HCT116 (cell line): ENCODE measurements at regions not wholly inside any gene's neighbourhood (a gene's known extent, or its start where the extent isn't known, plus 50 kb on each side); places are given as distances from the start of the nearest gene placed in this dataset.
A peak's percentile ranks its signal among the peaks of the same experiment; 100 is the strongest.
"Not testable (repeated sequence)": the region's sequence is repeated elsewhere in the genome, so short reads cannot be mapped to it uniquely, and the experiment has no call there.

ENCODE experiments used
- ATAC-seq: fragments of 200-7000 bp; cut with Tn5 transposase; 2 replicates; pipeline ENCODE4 v1.9.1; 2020; ENCODE audit warnings: mild to moderate bottlenecking, moderate library complexity
- BruUV-seq: library from RNA; stranded (reverse); fragments of 400-500 nt; replicated peaks from 2 replicates; lab custom pipeline; 2021; lab: Mats Ljungman, UMichigan
- CTCF ChIA-PET: fragments of 300-600 bp; sonication (Branson Sonifier 250); formaldehyde crosslinking; loops from one replicate; lab custom pipeline; 2021; ENCODE audit warnings: antibody characterized with exemption; lab: Charles Lee
- POLR2A ChIA-PET: fragments of 300-600, 350-600 bp; sonication (Branson Sonifier 250); formaldehyde crosslinking; loops from one replicate; lab custom pipeline; 2021; ENCODE audit warnings: antibody characterized with exemption; lab: Charles Lee
- RAD21 ChIA-PET, 2 experiments: fragments of 300-600 bp; sonication (Branson Sonifier 250); formaldehyde crosslinking; loops; one replicate each; lab custom pipeline; 2023; ENCODE audit warnings: low total read pairs in 2 of 2; ENCODE audit not compliant: uncharacterized antibody in 2 of 2, unreplicated experiment in 2 of 2, low non-redundant PET in 1 of 2; lab: Charles Lee
- DNase-seq: peaks from one replicate; pipeline ENCODE4 v3.0.0-alpha.2; 2010; ENCODE audit warnings: low read depth, low spot score
- H2AFZ ChIP-seq: fragments of 200-600 bp; shearing (Covaris generic), sonication (generic); 2 replicates; pipeline ENCODE4 v1.6.1; 2017; ENCODE audit warnings: low read depth, mixed run types, mixed read lengths, antibody characterized with exemption, low read length; ENCODE audit not compliant: poor library complexity, severe bottlenecking
- H3K27ac ChIP-seq: 2 replicates; pipeline ENCODE4 v1.5.1; 2012; ENCODE audit warnings: low read depth, low read length
- H3K27me3 ChIP-seq: fragments of 200-600 bp; sonication (generic); 2 replicates; pipeline ENCODE4 v1.6.1; 2016; ENCODE audit warnings: mixed run types, low read length, mixed read lengths; ENCODE audit not compliant: insufficient read depth
- H3K36me3 ChIP-seq, 2 experiments: fragments of 200-500 bp in 1 of 2; fragments of 200-600 bp in 1 of 2; sonication (Bioruptor generic) in 1 of 2; sonication (generic) in 1 of 2; 2 replicates each; pipeline versions ENCODE4 v1.5.1 to v1.6.1; 2014 to 2016; ENCODE audit warnings: low read length in 2 of 2, inconsistent platforms in 1 of 2, mixed read lengths in 1 of 2, mixed run types in 1 of 2; ENCODE audit not compliant: insufficient read depth in 2 of 2, control insufficient read depth in 1 of 2
- H3K4me1 ChIP-seq, 2 experiments: fragments of 200-600 bp in 1 of 2; sonication (generic) in 1 of 2; 2 replicates each; pipeline versions ENCODE4 v1.5.1 to v1.6.1; 2012 to 2017; ENCODE audit warnings: low read length in 2 of 2, inconsistent platforms in 1 of 2, mild to moderate bottlenecking in 1 of 2, mixed read lengths in 1 of 2, mixed run types in 1 of 2, moderate library complexity in 1 of 2; ENCODE audit not compliant: insufficient read depth in 2 of 2, control insufficient read depth in 1 of 2
- H3K4me2 ChIP-seq: fragments of 200-600 bp; sonication (generic); 2 replicates; pipeline ENCODE4 v1.6.1; 2017; ENCODE audit warnings: mixed run types, low read length, mixed read lengths
- H3K4me3 ChIP-seq, 2 experiments: fragments of 200-600 bp in 1 of 2; sonication (generic) in 1 of 2; replicated peaks in 1 of 2; 2 replicates each; pipeline ENCODE4 v1.5.1; 2011 to 2016; ENCODE audit warnings: low read length in 2 of 2, control low read depth in 1 of 2, low read depth in 1 of 2, mild to moderate bottlenecking in 1 of 2, mixed read lengths in 1 of 2, mixed run types in 1 of 2
- H3K79me2 ChIP-seq: fragments of 200-600 bp; sonication (generic); 2 replicates; pipeline ENCODE4 v1.6.1; 2017; ENCODE audit warnings: mild to moderate bottlenecking, mixed run types, low read length, moderate library complexity, mixed read lengths; ENCODE audit not compliant: insufficient read depth
- H3K9ac ChIP-seq: fragments of 200-600 bp; sonication (generic); 2 replicates; pipeline ENCODE4 v1.6.1; 2016; ENCODE audit warnings: low read length, mixed read lengths
- H3K9me2 ChIP-seq: fragments of 200-600 bp; sonication (generic), shearing (Covaris generic); 2 replicates; pipeline ENCODE4 v1.6.1; 2017; ENCODE audit warnings: mixed run types, mild to moderate bottlenecking, moderate library complexity; ENCODE audit not compliant: insufficient read depth
- H3K9me3 ChIP-seq, 2 experiments: fragments of 200-500 bp in 1 of 2; fragments of 200-600 bp in 1 of 2; sonication (Bioruptor generic) in 1 of 2; sonication (generic) in 1 of 2; 2 replicates each; pipeline ENCODE4 v1.6.1; 2014 to 2017; ENCODE audit warnings: low read length in 2 of 2, mixed read lengths in 2 of 2, inconsistent platforms in 1 of 2, low read depth in 1 of 2, mild to moderate bottlenecking in 1 of 2, mixed run types in 1 of 2, moderate library complexity in 1 of 2; ENCODE audit not compliant: control insufficient read depth in 1 of 2, insufficient read depth in 1 of 2
- H4K20me1 ChIP-seq: fragments of 200-600 bp; sonication (generic), shearing (Covaris generic); 2 replicates; pipeline ENCODE4 v1.6.1; 2017; ENCODE audit warnings: mixed run types, mild to moderate bottlenecking, moderate library complexity; ENCODE audit not compliant: insufficient read depth
- intact Hi-C: fragments of 100-400 bp; cut with micrococcal nuclease; formaldehyde crosslinking; loops from 2 replicates; pipeline ENCODE4 v1.10.0; 2022

DNA sequence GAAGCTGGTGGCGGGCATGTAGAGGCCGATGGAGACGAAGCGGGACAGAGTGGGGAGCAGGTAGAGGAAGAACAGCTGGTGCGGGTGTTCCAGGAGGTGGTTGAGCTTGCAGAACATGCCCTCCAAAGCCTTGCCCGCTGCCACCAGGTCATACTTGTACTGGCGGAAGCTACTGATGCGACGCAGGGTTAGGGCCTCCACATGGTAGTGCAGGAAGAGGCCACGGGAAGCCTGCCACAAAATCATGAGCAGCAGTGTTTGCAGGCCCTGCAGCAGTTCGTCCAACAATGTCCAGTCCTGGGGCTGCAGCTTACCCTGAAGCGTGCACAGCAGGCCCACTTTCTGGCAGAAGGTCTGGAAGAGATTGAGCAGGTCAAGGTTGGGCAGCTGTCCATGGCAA, 85.6 kb downstream of the LIMS4 start:
- H3K27me3 ChIP-seq, H2AFZ ChIP-seq, POLR2A ChIA-PET, intact Hi-C loops, ATAC-seq, H3K4me1 ChIP-seq, H3K4me3 ChIP-seq, DNase-seq, H3K9ac ChIP-seq, H3K9me2 ChIP-seq, BruUV-seq, RAD21 ChIA-PET, H3K4me2 ChIP-seq, H3K79me2 ChIP-seq, H3K27ac ChIP-seq, CTCF ChIA-PET, H3K9me3 ChIP-seq, H4K20me1 ChIP-seq, H3K36me3 ChIP-seq: not testable (repeated sequence)

DNA sequence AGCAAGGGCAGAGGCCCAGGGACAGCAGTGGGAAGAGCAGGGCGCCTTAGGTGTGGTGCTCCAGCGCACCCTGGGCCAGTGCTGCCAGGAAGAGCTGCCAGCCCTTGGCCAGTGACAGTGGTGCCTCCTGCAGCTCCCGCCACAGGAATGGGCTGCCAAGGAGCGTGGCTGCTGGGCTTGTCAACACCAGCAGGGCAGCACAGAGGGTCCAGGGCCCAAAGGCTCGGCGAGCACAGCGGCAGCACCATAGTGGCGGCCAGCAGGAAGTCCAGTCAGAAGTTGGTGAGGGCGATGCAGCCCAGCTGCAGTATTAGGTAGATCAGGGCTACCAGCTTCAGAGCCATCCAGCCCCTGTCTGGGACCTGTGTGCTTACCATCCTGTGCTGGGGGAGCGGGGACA, 86.1 kb downstream of the LIMS4 start:
- RAD21 ChIA-PET, H3K27ac ChIP-seq, H3K9ac ChIP-seq, DNase-seq, H3K36me3 ChIP-seq, H2AFZ ChIP-seq, CTCF ChIA-PET, H3K4me2 ChIP-seq, intact Hi-C loops, BruUV-seq, H3K9me3 ChIP-seq, H3K4me1 ChIP-seq, H3K4me3 ChIP-seq, H3K79me2 ChIP-seq, H4K20me1 ChIP-seq, ATAC-seq, H3K9me2 ChIP-seq, POLR2A ChIA-PET, H3K27me3 ChIP-seq: not testable (repeated sequence)

DNA sequence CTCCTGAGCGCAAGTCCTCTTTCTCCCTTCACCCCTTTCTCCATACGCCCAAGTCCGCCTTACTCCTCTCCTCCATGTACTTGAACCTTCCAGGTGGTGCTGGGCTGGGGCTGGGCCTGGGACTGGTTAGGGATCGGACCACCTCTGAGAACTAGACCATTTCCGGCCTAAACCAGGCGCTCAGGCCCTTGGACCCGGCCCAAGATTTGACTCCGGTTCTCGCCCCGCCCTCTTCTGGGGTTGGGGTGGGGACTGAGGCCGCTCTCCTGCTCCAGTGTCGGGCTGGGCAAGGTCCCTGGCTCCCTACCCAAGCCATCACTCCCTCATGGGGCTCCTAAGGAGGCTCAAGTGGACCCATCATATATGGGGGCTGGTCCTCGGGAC, 87.9 kb downstream of the LIMS4 start:
- H2AFZ ChIP-seq, H3K27me3 ChIP-seq, POLR2A ChIA-PET, intact Hi-C loops, CTCF ChIA-PET, H3K4me1 ChIP-seq, H3K27ac ChIP-seq, H3K9ac ChIP-seq, H3K4me3 ChIP-seq, BruUV-seq, DNase-seq, H4K20me1 ChIP-seq, H3K36me3 ChIP-seq, H3K79me2 ChIP-seq, RAD21 ChIA-PET, H3K9me2 ChIP-seq, H3K9me3 ChIP-seq: not testable (repeated sequence)
- 0 out of 2 replicates have a peak overlapping the region, but pooled peaks have one; percentile 33 for H3K4me2 ChIP-seq
- ATAC-seq = peak; percentile 74

GRCh38 chr2:110384109-110384735, 88.4 kb downstream of the LIMS4 start:
- peak; percentile 83 for ATAC-seq
- CTCF ChIA-PET, H3K4me3 ChIP-seq, H3K27me3 ChIP-seq, DNase-seq, H4K20me1 ChIP-seq, H3K27ac ChIP-seq, H3K4me1 ChIP-seq, H3K9ac ChIP-seq, intact Hi-C loops, H3K36me3 ChIP-seq, H3K9me3 ChIP-seq, BruUV-seq, H3K4me2 ChIP-seq, POLR2A ChIA-PET, H3K9me2 ChIP-seq, H2AFZ ChIP-seq, H3K79me2 ChIP-seq, RAD21 ChIA-PET: not testable (repeated sequence)
